GM12878 (cell line): ENCODE measurements at regions not wholly inside any gene's neighbourhood (a gene's known extent, or its start where the extent isn't known, plus 50 kb on each side); places are given as distances from the start of the nearest gene placed in this dataset.

Experiments used
- ATAC-seq: fragments of 200-7000 bp; cut with Tn5 transposase; 3 replicates; pipeline ENCODE4 v1.9.1; 2020; ENCODE audit warnings: mild to moderate bottlenecking, moderate library complexity
- BruUV-seq: library from RNA; stranded (reverse); fragments of 400-500 nt; replicated peaks from 2 replicates; lab custom pipeline; 2021; lab: Mats Ljungman, UMichigan
- CTCF ChIA-PET: fragments of 300-600 bp; sonication (Branson Sonifier 250); formaldehyde crosslinking; extraction: SDS; loops from one replicate; lab custom pipeline; 2021; ENCODE audit warnings: inconsistent platforms; lab: Yijun Ruan, JAX
- POLR2A ChIA-PET: fragments of 350-600 bp; formaldehyde crosslinking; extraction: SDS; loops from one replicate; lab custom pipeline; 2021; ENCODE audit warnings: inconsistent platforms; lab: Charles Lee
- RAD21 ChIA-PET: fragments of 300-600 bp; sonication (Branson Sonifier 250); formaldehyde crosslinking; loops from one replicate; lab custom pipeline; 2023; ENCODE audit warnings: antibody characterized with exemption; ENCODE audit not compliant: unreplicated experiment; lab: Charles Lee
- SMC1A ChIA-PET: fragments of 300-600 bp; sonication (Branson Sonifier 250); formaldehyde crosslinking; loops from one replicate; lab custom pipeline; 2023; ENCODE audit not compliant: unreplicated experiment, uncharacterized antibody; lab: Charles Lee
- DNase-seq: peaks from one replicate; pipeline ENCODE4 v3.0.0-alpha.2; 2011; ENCODE audit warnings: low read depth, low spot score
- FAIRE-seq: peaks from 3 replicates; lab custom pipeline; 2011; peaks lifted over from hg19 to GRCh38; lab: Jason Lieb, UNC
- H2AFZ ChIP-seq: 2 replicates; pipeline ENCODE4 v1.6.0; 2011; ENCODE audit warnings: low read depth, low read length, control low read depth; ENCODE audit not compliant: control insufficient read depth
- H3K27ac ChIP-seq: 2 replicates; pipeline ENCODE4 v1.5.1; 2011; ENCODE audit warnings: control low read depth; ENCODE audit not compliant: control insufficient read depth, insufficient read depth
- H3K27me3 ChIP-seq, 2 experiments: replicated peaks in 1 of 2; 2 replicates each; pipeline versions ENCODE4 v1.6.0 to v1.6.1; 2011; ENCODE audit warnings: low read length in 1 of 2; ENCODE audit not compliant: control insufficient read depth in 2 of 2, insufficient read depth in 2 of 2
- H3K36me3 ChIP-seq, 2 experiments: 2 replicates each; pipeline ENCODE4 v1.5.1; 2011; ENCODE audit warnings: low read length in 1 of 2; ENCODE audit not compliant: control insufficient read depth in 2 of 2, insufficient read depth in 2 of 2
- H3K4me1 ChIP-seq: 2 replicates; pipeline ENCODE4 v1.6.1; 2011; ENCODE audit warnings: mild to moderate bottlenecking, low read length, moderate library complexity, mixed read lengths; ENCODE audit not compliant: control insufficient read depth, insufficient read depth
- H3K4me2 ChIP-seq: 2 replicates; pipeline ENCODE4 v1.6.0; 2011; ENCODE audit warnings: control low read depth; ENCODE audit not compliant: control insufficient read depth, insufficient read depth
- H3K4me3 ChIP-seq: fragments of 200-600 bp; sonication (generic); 2 replicates; pipeline ENCODE4 v1.5.1; 2016
- H3K79me2 ChIP-seq: 2 replicates; pipeline ENCODE4 v1.6.0; 2011; ENCODE audit warnings: low read length; ENCODE audit not compliant: control insufficient read depth, insufficient read depth
- H3K9ac ChIP-seq: 2 replicates; pipeline ENCODE4 v1.8.0; 2011; ENCODE audit warnings: low read length, control low read depth, mixed read lengths; ENCODE audit not compliant: control insufficient read depth, insufficient read depth
- H3K9me3 ChIP-seq: replicated peaks from 3 replicates; pipeline ENCODE4 v1.5.1; 2011; ENCODE audit warnings: mild to moderate bottlenecking, low read length; ENCODE audit not compliant: control insufficient read depth, insufficient read depth
- H4K20me1 ChIP-seq: 2 replicates; pipeline ENCODE4 v1.6.0; 2011; ENCODE audit not compliant: control insufficient read depth, insufficient read depth
- BMI1 ChIP-seq: fragments of 450-650 bp; IDR thresholded peaks from 2 replicates; pipeline ENCODE4 v1.6.1; 2016; ENCODE audit warnings: mild to moderate bottlenecking, moderate library complexity, borderline replicate concordance
- CBX3 ChIP-seq: fragments of 200-600 bp; sonication (generic); IDR thresholded peaks from 2 replicates; pipeline ENCODE4 v1.6.1; 2016; ENCODE audit warnings: low read depth, borderline replicate concordance
- HCFC1 ChIP-seq: fragments of 150-350 bp; IDR thresholded peaks from 2 replicates; pipeline ENCODE4 v1.6.1; 2014; ENCODE audit warnings: low read length
- JUNB ChIP-seq: IDR thresholded peaks from 2 replicates; pipeline ENCODE4 v1.6.1; 2016; ENCODE audit warnings: antibody characterized with exemption, mild to moderate bottlenecking
- KAT2A ChIP-seq: conservative IDR thresholded peaks from 2 replicates; pipeline ENCODE4 v1.6.1; 2011; ENCODE audit warnings: low read depth, low read length; ENCODE audit not compliant: control insufficient read depth
- MEF2A ChIP-seq: IDR thresholded peaks from 2 replicates; pipeline ENCODE4 v1.6.1; 2011; ENCODE audit warnings: low read depth, mild to moderate bottlenecking, low read length, moderate library complexity; ENCODE audit not compliant: insufficient read depth
- PAX8 ChIP-seq: fragments of 450-650 bp; IDR thresholded peaks from 2 replicates; pipeline ENCODE4 v1.6.1; 2017; ENCODE audit warnings: mild to moderate bottlenecking, moderate library complexity
- STAT1 ChIP-seq: fragments of 450-650 bp; conservative IDR thresholded peaks from 2 replicates; pipeline ENCODE4 v1.6.1; 2014; ENCODE audit warnings: antibody characterized with exemption, mild to moderate bottlenecking
- USF1 ChIP-seq: IDR thresholded peaks from 2 replicates; pipeline ENCODE4 v1.6.1; 2011; ENCODE audit warnings: borderline replicate concordance, low read depth, mild to moderate bottlenecking, moderate library complexity, mixed read lengths, low read length; ENCODE audit not compliant: insufficient read depth; ENCODE audit errors: extremely low read length
- YY1 ChIP-seq: IDR thresholded peaks from 2 replicates; pipeline ENCODE4 v1.6.1; 2011; ENCODE audit warnings: low read depth, mild to moderate bottlenecking, low read length
- ZSCAN29 ChIP-seq: fragments of 450-650 bp; IDR thresholded peaks from 2 replicates; pipeline ENCODE4 v1.6.1; 2017; ENCODE audit warnings: mild to moderate bottlenecking, moderate library complexity
- WGBS: methylation state at CpG from one replicate; pipeline ENCODE4 v1.1.6; 2016; ENCODE audit warnings: low lambda C conversion rate; ENCODE audit not compliant: insufficient replicate concordance, insufficient coverage; ENCODE audit errors: missing lambda C conversion rate; 5-methylcytosine and 5-hydroxymethylcytosine counted together
- in situ Hi-C: fragments of 300-500 bp; cut with MboI; formaldehyde crosslinking; loops from 9 replicates; pipeline ENCODE4 v1.14.3; 2018; ENCODE audit warnings: mixed read lengths
- intact Hi-C: fragments of 100-400 bp; cut with micrococcal nuclease; formaldehyde crosslinking; loops from one replicate; pipeline ENCODE4 v1.14.2; 2022; ENCODE audit not compliant: unreplicated experiment

GRCh38 chr3:193935916-193936315 lies 200.0 kb upstream of the HES1 start:
- H3K9ac ChIP-seq = no peak overlapping the region
- no peaks in the 10 kb centered on the region for H3K79me2 ChIP-seq
- no peaks in the 10 kb centered on the region for H3K36me3 ChIP-seq
- no peaks in the 10 kb centered on the region for H3K4me1 ChIP-seq
- TF ChIP-seq STAT1 = no peak
- in situ Hi-C loops (no loop called here), intact Hi-C loops (no loop called here)
- no peak overlapping the region for H3K27ac ChIP-seq
- no peaks in the 10 kb centered on the region; the same call in 1 of the 2 replicates for H4K20me1 ChIP-seq
- 0% methylated on average over 1 of the region's 1 CpG for WGBS
- no peak overlapping the region for H3K4me3 ChIP-seq
- H3K4me2 ChIP-seq = no peak overlapping the region
- H2AFZ ChIP-seq = no peak overlapping the region
- no peak for ATAC-seq
- ChIA-PET SMC1A (no interaction called here), RAD21 (no interaction called here), POLR2A (no interaction called here), CTCF (no interaction called here)
- no peak for FAIRE-seq
- H3K9me3 ChIP-seq = no peaks in the 10 kb centered on the region
- BruUV-seq = no TSS peak
- H3K27me3 ChIP-seq = no peaks in the 10 kb centered on the region; a peak in 1 of 4 replicates
- DNase-seq = no peak

DNA sequence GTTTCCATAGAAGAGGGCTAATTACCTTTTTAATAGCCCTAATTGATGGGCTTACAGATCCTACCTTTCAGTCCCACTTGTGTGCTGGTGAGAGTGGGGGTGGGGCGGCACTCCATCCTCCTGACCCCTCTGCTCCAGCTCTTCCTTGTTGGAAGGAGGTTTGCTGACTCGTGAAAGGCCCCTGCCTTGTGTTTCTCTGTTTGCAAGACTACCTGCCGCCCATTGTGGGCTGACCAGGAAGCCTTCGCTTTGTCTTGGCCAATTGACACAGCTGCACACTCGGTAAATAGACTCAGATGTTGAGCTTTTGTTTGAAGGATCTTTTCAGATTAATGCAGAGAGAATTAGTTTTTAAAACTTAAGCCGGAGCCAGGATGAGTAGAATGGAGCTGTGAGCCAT lies 197.3 kb upstream of the HES1 start:
- Histone ChIP-seq H2AFZ (no peak overlapping the region), H3K9me3 (no peaks in the 10 kb centered on the region), H3K4me1 (no peaks in the 10 kb centered on the region), H4K20me1 (no peaks in the 10 kb centered on the region; the same call in 1 of the 2 replicates), H3K27me3 (no peaks in the 10 kb centered on the region; a peak in 1 of 4 replicates), H3K27ac (no peak overlapping the region), H3K4me2 (no peak overlapping the region), H3K9ac (no peak overlapping the region), H3K36me3 (no peaks in the 10 kb centered on the region)
- no TSS peak for BruUV-seq
- DNase-seq (no peak), FAIRE-seq (no peak), ATAC-seq (no peak)
- in situ Hi-C loops = no loop called here
- RAD21 ChIA-PET = no interaction called here
- 41% methylated on average over 6 of the region's 6 CpGs for WGBS
- CTCF ChIA-PET = no interaction called here
- TF ChIP-seq CBX3 = no peak
- TF ChIP-seq JUNB = no peak
- no peak for TF ChIP-seq ZSCAN29
- no peak for TF ChIP-seq BMI1
- TF ChIP-seq USF1 = no peak
- no peak for TF ChIP-seq HCFC1
- TF ChIP-seq KAT2A = no peak
- no peak for TF ChIP-seq PAX8
- no peak for TF ChIP-seq YY1
- no peak for TF ChIP-seq MEF2A
- TF ChIP-seq, all 136 proteins: peak for 0
- POLR2A ChIA-PET = no interaction called here
- SMC1A ChIA-PET = no interaction called here
- intact Hi-C loops = no loop called here
- Histone ChIP-seq H3K4me3 (no peak overlapping the region), H3K79me2 (no peaks in the 10 kb centered on the region)
